Cardiac fibroblast (primary cell): ENCODE measurements at regions not wholly inside any gene's neighbourhood (a gene's known extent, or its start where the extent isn't known, plus 50 kb on each side); places are given as distances from the start of the nearest gene placed in this dataset.

ENCODE experiments used
- DNase-seq, 2 donors: peaks; one replicate each; pipeline versions ENCODE4 v3.0.0 to v3.0.0-alpha.2; 2010; ENCODE audit warnings: low read depth in 2 of 2
- H3K4me3 ChIP-seq, 2 donors: replicated peaks in 1 of 2; 1 replicate in 1 of 2; 2 replicates in 1 of 2; pipeline ENCODE4 v1.5.1; 2011; ENCODE audit warnings: low read depth in 2 of 2, low read length in 2 of 2, mild to moderate bottlenecking in 2 of 2, moderate library complexity in 1 of 2
- CTCF ChIP-seq: IDR thresholded peaks from one replicate; pipeline ENCODE4 v1.5.1; 2011; ENCODE audit warnings: low read depth, mild to moderate bottlenecking, low read length, inconsistent platforms

GRCh38 chr21:35528116-35529042 lies 479.3 kb upstream of the RUNX1 start:
- peak overlapping the region in 1 of 2 donors; percentile 39 for H3K4me3 ChIP-seq
- TF ChIP-seq CTCF: no peak
- peak; percentile 17 to 44 for DNase-seq

GRCh38 chr21:35527358-35527757 lies 478.3 kb upstream of the RUNX1 start:
- TF ChIP-seq CTCF: no peak
- no peak for DNase-seq

GRCh38 chr21:35525443-35525842 lies 476.3 kb upstream of the RUNX1 start:
- DNase-seq: peak in 1 of 2 donors; percentile 25
- no peak overlapping the region for H3K4me3 ChIP-seq
- TF ChIP-seq CTCF: no peak

More at GRCh38 chr21:35527358-35527757, 478.3 kb upstream of the RUNX1 start:
- no peak overlapping the region for H3K4me3 ChIP-seq

GRCh38 chr21:35521852-35522505 lies 472.9 kb upstream of the RUNX1 start:
- DNase-seq: no peak
- TF ChIP-seq CTCF: no peak
- H3K4me3 ChIP-seq: no peak overlapping the region

GRCh38 chr21:35521293-35521692 lies 472.2 kb upstream of the RUNX1 start:
- no peak for DNase-seq
- no peak for TF ChIP-seq CTCF
- no peak overlapping the region for H3K4me3 ChIP-seq

GRCh38 chr21:35520856-35521255 lies 471.8 kb upstream of the RUNX1 start:
- DNase-seq: no peak
- H3K4me3 ChIP-seq: no peak overlapping the region
- no peak for TF ChIP-seq CTCF
